NB4 (cell line): ENCODE measurements at regions not wholly inside any gene's neighbourhood (a gene's known extent, or its start where the extent isn't known, plus 50 kb on each side); places are given as distances from the start of the nearest gene placed in this dataset.

ENCODE experiments used
- CTCF ChIP-seq: IDR thresholded peaks from one replicate; pipeline ENCODE4 v1.5.1; 2012; ENCODE audit warnings: low read depth, low read length
- POLR2A ChIP-seq: IDR thresholded peaks from 2 replicates; pipeline ENCODE4 v1.6.1; 2011; ENCODE audit warnings: mild to moderate bottlenecking; ENCODE audit not compliant: insufficient read length; ENCODE audit errors: extremely low read depth
- TF ChIP-seq, protein P1 (sequence below): IDR thresholded peaks from 2 replicates; pipeline ENCODE4 v1.6.1; 2011; ENCODE audit warnings: low read depth, low read length

- TF ChIP-seq CTCF (no peak), POLR2A (no peak)
- TF ChIP-seq, protein P1, sequence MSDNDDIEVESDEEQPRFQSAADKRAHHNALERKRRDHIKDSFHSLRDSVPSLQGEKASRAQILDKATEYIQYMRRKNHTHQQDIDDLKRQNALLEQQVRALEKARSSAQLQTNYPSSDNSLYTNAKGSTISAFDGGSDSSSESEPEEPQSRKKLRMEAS = no peak
Measured at GRCh38 chr1:73626326-73626725, 571.6 kb downstream of the LRRIQ3 start.
